Brain microvascular endothelial cell (primary cell): ENCODE measurements at regions not wholly inside any gene's neighbourhood (a gene's known extent, or its start where the extent isn't known, plus 50 kb on each side); places are given as distances from the start of the nearest gene placed in this dataset.

ENCODE experiments used
- DNase-seq: peaks from one replicate; pipeline ENCODE4 v3.0.0-alpha.2; 2020
- H3K27ac ChIP-seq: fragments of 250-450 bp; sonication (Bioruptor Pico); 2 replicates; pipeline ENCODE4 v1.5.1; 2020; ENCODE audit warnings: mild to moderate bottlenecking, moderate library complexity
- H3K27me3 ChIP-seq: fragments of 250-450 bp; sonication (Bioruptor Pico); replicated peaks from 2 replicates; pipeline ENCODE4 v1.5.1; 2020; ENCODE audit warnings: mild to moderate bottlenecking
- H3K36me3 ChIP-seq: fragments of 250-450 bp; sonication (Bioruptor Pico); replicated peaks from 2 replicates; pipeline ENCODE4 v1.5.1; 2020; ENCODE audit warnings: mild to moderate bottlenecking
- H3K4me3 ChIP-seq: 2 replicates; pipeline ENCODE4 v1.5.1; 2011; ENCODE audit warnings: low read depth, mild to moderate bottlenecking, control low read depth, low read length, moderate library complexity
- CTCF ChIP-seq: IDR thresholded peaks from 2 replicates; pipeline ENCODE4 v1.5.1; 2011; ENCODE audit warnings: low read depth, mild to moderate bottlenecking, moderate library complexity, low read length, control low read depth, inconsistent platforms; ENCODE audit errors: missing control alignments
- in situ Hi-C: cut with HindIII; loops from 2 replicates; pipeline ENCODE4 v1.10.0; 2017; ENCODE audit warnings: low sequenced_read_pairs, low pct_ligation_motif_present

GRCh38 chr12:114935658-114936057 lies 251.7 kb upstream of the TBX3 start:
- in situ Hi-C loops: no loop called here
- H3K4me3 ChIP-seq: no peak overlapping the region
- H3K36me3 ChIP-seq: no peaks in the 10 kb centered on the region
- H3K27ac ChIP-seq: no peak overlapping the region
- TF ChIP-seq CTCF: peak; percentile 36
- no peaks in the 10 kb centered on the region for H3K27me3 ChIP-seq
- DNase-seq: no peak

GRCh38 chr12:114933428-114934160 lies 249.6 kb upstream of the TBX3 start:
- Histone ChIP-seq H3K4me3 (no peak overlapping the region), H3K27me3 (no peaks in the 10 kb centered on the region), H3K27ac (no peak overlapping the region), H3K36me3 (no peaks in the 10 kb centered on the region)
- DNase-seq: peak; percentile 83
- in situ Hi-C loops: no loop called here
- no peak for TF ChIP-seq CTCF

- in situ Hi-C loops: no loop called here
- TF ChIP-seq CTCF: no peak
- Histone ChIP-seq H3K36me3 (no peaks in the 10 kb centered on the region), H3K27ac (no peak overlapping the region), H3K4me3 (no peak overlapping the region), H3K27me3 (no peaks in the 10 kb centered on the region)
- no peak for DNase-seq
Measured at GRCh38 chr12:114932806-114933205, 248.8 kb upstream of the TBX3 start.

GRCh38 chr12:114931025-114931424 lies 247.1 kb upstream of the TBX3 start:
- in situ Hi-C loops: no loop called here
- Histone ChIP-seq H3K27ac (no peak overlapping the region), H3K4me3 (no peak overlapping the region), H3K36me3 (no peaks in the 10 kb centered on the region), H3K27me3 (no peaks in the 10 kb centered on the region)
- DNase-seq: no peak
- TF ChIP-seq CTCF: no peak

- no peak for TF ChIP-seq CTCF
- DNase-seq: no peak
- in situ Hi-C loops: no loop called here
- H3K27me3 ChIP-seq: no peaks in the 10 kb centered on the region
- no peak overlapping the region for H3K27ac ChIP-seq
- no peak overlapping the region for H3K4me3 ChIP-seq
- no peaks in the 10 kb centered on the region for H3K36me3 ChIP-seq
Measured at GRCh38 chr12:114926341-114926740, 242.4 kb upstream of the TBX3 start.

- H3K27ac ChIP-seq: no peak overlapping the region
- no peaks in the 10 kb centered on the region for H3K36me3 ChIP-seq
- no peak overlapping the region for H3K4me3 ChIP-seq
- in situ Hi-C loops: no loop called here
- no peak for TF ChIP-seq CTCF
- DNase-seq: no peak
- H3K27me3 ChIP-seq: no peaks in the 10 kb centered on the region
Measured at GRCh38 chr12:114924946-114925475, 241.0 kb upstream of the TBX3 start.
